A673 (cell line): ENCODE measurements at regions not wholly inside any gene's neighbourhood (a gene's known extent, or its start where the extent isn't known, plus 50 kb on each side); places are given as distances from the start of the nearest gene placed in this dataset.

Experiments used
- EZH2 ChIP-seq: fragments of 200-600 bp; sonication (generic); IDR thresholded peaks from 2 replicates; pipeline ENCODE4 v1.6.1; 2017; ENCODE audit warnings: borderline replicate concordance, low read depth, mild to moderate bottlenecking, mixed read lengths, antibody characterized with exemption, low read length; ENCODE audit not compliant: poor library complexity, severe bottlenecking
- TF ChIP-seq, protein P1 (sequence below): fragments of 300-800, 200-600 bp; sonication (generic); conservative IDR thresholded peaks from 2 replicates; pipeline ENCODE4 v1.5.1; 2017; ENCODE audit warnings: low read depth, mild to moderate bottlenecking, antibody characterized with exemption, low read length, moderate library complexity, mixed read lengths

DNA sequence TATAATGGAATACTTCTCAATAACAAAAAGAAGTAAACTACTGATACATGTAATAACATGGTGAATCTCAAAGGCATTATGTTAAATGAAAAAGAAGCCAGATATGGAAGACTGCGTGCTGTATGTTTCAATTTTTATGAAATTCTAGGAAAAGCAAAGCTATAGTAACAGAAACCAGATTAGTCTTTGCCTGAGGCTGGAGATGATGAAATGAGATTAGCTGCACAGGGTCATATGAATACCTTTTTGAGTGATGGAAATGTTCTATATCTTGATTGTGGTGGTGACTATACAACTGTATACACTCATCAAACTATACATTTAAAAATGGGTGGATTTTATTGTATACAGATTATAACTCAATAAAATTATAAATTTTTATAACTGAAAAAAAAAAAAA lies 113.5 kb downstream of the TMEM30B start:
- TF ChIP-seq, protein P1, sequence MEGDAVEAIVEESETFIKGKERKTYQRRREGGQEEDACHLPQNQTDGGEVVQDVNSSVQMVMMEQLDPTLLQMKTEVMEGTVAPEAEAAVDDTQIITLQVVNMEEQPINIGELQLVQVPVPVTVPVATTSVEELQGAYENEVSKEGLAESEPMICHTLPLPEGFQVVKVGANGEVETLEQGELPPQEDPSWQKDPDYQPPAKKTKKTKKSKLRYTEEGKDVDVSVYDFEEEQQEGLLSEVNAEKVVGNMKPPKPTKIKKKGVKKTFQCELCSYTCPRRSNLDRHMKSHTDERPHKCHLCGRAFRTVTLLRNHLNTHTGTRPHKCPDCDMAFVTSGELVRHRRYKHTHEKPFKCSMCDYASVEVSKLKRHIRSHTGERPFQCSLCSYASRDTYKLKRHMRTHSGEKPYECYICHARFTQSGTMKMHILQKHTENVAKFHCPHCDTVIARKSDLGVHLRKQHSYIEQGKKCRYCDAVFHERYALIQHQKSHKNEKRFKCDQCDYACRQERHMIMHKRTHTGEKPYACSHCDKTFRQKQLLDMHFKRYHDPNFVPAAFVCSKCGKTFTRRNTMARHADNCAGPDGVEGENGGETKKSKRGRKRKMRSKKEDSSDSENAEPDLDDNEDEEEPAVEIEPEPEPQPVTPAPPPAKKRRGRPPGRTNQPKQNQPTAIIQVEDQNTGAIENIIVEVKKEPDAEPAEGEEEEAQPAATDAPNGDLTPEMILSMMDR, result no peak
- no peak for TF ChIP-seq EZH2
